Fibroblast of villous mesenchyme (primary cell): ENCODE measurements at regions not wholly inside any gene's neighbourhood (a gene's known extent, or its start where the extent isn't known, plus 50 kb on each side); places are given as distances from the start of the nearest gene placed in this dataset.
A peak's percentile ranks its signal among the peaks of the same experiment; 100 is the strongest.

ENCODE experiments used
- DNase-seq: peaks from one replicate; pipeline ENCODE4 v3.0.0-alpha.2; 2010; ENCODE audit warnings: low read depth
- H3K4me3 ChIP-seq: 2 replicates; pipeline ENCODE4 v1.5.1; 2011; ENCODE audit warnings: low read depth, mild to moderate bottlenecking, low read length
- CTCF ChIP-seq: IDR thresholded peaks from 2 replicates; pipeline ENCODE4 v1.5.1; 2012; ENCODE audit warnings: low read depth, mild to moderate bottlenecking, low read length; ENCODE audit not compliant: insufficient read depth

GRCh38 chr15:61421938-61422337 lies 192.8 kb upstream of the RORA start:
- no peak overlapping the region for H3K4me3 ChIP-seq
- no peak for DNase-seq
- no peak for TF ChIP-seq CTCF

- TF ChIP-seq CTCF = no peak
- H3K4me3 ChIP-seq = no peak overlapping the region
Observed at GRCh38 chr15:61421470-61421869, 192.4 kb upstream of the RORA start.

GRCh38 chr15:61420546-61420945 lies 191.4 kb upstream of the RORA start:
- no peak for DNase-seq
- H3K4me3 ChIP-seq = no peak overlapping the region
- no peak for TF ChIP-seq CTCF

More at GRCh38 chr15:61421470-61421869, 192.4 kb upstream of the RORA start:
- no peak for DNase-seq

GRCh38 chr15:61415617-61416120 lies 186.6 kb upstream of the RORA start:
- no peak for DNase-seq
- TF ChIP-seq CTCF = no peak

GRCh38 chr15:61411902-61412510 lies 182.9 kb upstream of the RORA start:
- no peak overlapping the region for H3K4me3 ChIP-seq
- peak; percentile 13 for DNase-seq
- TF ChIP-seq CTCF = no peak

More at GRCh38 chr15:61415617-61416120, 186.6 kb upstream of the RORA start:
- no peak overlapping the region for H3K4me3 ChIP-seq

- no peak for TF ChIP-seq CTCF
- no peak for DNase-seq
- H3K4me3 ChIP-seq = no peak overlapping the region
Observed at GRCh38 chr15:61410662-61411061, 181.6 kb upstream of the RORA start.

GRCh38 chr15:61404567-61404966 lies 175.5 kb upstream of the RORA start:
- no peak for DNase-seq
- no peak for TF ChIP-seq CTCF
- H3K4me3 ChIP-seq = no peak overlapping the region
